ENCODE measurements at regions not wholly inside any gene's neighbourhood (a gene's known extent, or its start where the extent isn't known, plus 50 kb on each side); places are given as distances from the start of the nearest gene placed in this dataset.

DNA sequence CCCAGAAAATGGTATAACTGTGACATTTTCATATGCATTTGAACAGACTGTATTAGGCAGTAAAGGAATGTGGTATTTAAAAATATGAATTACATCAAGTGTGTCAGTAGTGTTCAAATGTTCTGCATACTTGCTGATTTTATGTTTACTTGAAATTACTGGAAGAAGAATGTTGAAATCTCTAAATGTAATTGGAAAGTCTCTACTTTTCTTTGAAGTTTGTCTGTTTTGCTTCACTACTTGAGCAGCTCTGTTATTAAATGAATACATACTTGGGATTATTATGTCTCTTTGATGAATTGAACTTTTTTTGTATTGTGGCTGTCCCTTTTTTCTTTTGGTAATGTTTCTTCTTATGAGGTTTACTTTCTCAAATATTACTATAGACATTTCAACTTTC, 205.6 kb downstream of the TAF11L14 start:
- intact Hi-C loops (cut with micrococcal nuclease; ENCODE audit: unreplicated experiment) (no loop called here), in situ Hi-C loops (cut with HindIII; ENCODE audit: extremely low pct_ligation_motif_present, low pct_unique_long_range_greater_than_20kb) (no loop called here)
- CTCF ChIA-PET (ENCODE audit: low intra/inter-chr PET ratio, low total read pairs), result no interaction called here
- no peak for TF ChIP-seq ZNF7 (CRISPR knock-in tag; IDR thresholded peaks at IDR 0.05)
- TF ChIP-seq, protein P1, sequence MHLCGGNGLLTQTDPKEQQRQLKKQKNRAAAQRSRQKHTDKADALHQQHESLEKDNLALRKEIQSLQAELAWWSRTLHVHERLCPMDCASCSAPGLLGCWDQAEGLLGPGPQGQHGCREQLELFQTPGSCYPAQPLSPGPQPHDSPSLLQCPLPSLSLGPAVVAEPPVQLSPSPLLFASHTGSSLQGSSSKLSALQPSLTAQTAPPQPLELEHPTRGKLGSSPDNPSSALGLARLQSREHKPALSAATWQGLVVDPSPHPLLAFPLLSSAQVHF (CRISPR knock-in tag; IDR thresholded peaks at IDR 0.05), result no peak
- TF ChIP-seq, protein P2, sequence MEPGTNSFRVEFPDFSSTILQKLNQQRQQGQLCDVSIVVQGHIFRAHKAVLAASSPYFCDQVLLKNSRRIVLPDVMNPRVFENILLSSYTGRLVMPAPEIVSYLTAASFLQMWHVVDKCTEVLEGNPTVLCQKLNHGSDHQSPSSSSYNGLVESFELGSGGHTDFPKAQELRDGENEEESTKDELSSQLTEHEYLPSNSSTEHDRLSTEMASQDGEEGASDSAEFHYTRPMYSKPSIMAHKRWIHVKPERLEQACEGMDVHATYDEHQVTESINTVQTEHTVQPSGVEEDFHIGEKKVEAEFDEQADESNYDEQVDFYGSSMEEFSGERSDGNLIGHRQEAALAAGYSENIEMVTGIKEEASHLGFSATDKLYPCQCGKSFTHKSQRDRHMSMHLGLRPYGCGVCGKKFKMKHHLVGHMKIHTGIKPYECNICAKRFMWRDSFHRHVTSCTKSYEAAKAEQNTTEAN (CRISPR knock-in tag; conservative IDR thresholded peaks at IDR 0.05), result no peak
- TF ChIP-seq ZNF136 (CRISPR knock-in tag; IDR thresholded peaks at IDR 0.05; ENCODE audit: low read depth), result no peak
- TF ChIP-seq, protein P3, sequence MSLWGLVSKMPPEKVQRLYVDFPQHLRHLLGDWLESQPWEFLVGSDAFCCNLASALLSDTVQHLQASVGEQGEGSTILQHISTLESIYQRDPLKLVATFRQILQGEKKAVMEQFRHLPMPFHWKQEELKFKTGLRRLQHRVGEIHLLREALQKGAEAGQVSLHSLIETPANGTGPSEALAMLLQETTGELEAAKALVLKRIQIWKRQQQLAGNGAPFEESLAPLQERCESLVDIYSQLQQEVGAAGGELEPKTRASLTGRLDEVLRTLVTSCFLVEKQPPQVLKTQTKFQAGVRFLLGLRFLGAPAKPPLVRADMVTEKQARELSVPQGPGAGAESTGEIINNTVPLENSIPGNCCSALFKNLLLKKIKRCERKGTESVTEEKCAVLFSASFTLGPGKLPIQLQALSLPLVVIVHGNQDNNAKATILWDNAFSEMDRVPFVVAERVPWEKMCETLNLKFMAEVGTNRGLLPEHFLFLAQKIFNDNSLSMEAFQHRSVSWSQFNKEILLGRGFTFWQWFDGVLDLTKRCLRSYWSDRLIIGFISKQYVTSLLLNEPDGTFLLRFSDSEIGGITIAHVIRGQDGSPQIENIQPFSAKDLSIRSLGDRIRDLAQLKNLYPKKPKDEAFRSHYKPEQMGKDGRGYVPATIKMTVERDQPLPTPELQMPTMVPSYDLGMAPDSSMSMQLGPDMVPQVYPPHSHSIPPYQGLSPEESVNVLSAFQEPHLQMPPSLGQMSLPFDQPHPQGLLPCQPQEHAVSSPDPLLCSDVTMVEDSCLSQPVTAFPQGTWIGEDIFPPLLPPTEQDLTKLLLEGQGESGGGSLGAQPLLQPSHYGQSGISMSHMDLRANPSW (CRISPR knock-in tag; IDR thresholded peaks at IDR 0.05; ENCODE audit: borderline replicate concordance), result no peak
- TF ChIP-seq ZNF337 (CRISPR knock-in tag; IDR thresholded peaks at IDR 0.05; ENCODE audit: borderline replicate concordance, low read depth), result no peak
- TF ChIP-seq NFRKB (IDR thresholded peaks at IDR 0.05), result no peak
- Histone ChIP-seq H3K4me3 (replicated peaks in 1 of 3; ENCODE audit: insufficient read depth in 1 of 3, low read depth in 2 of 3, low read length in 3 of 3) (no peak overlapping the region), H2AFZ (ENCODE audit: low read length) (no peak overlapping the region), H3K36me3 (replicated peaks in 1 of 2; ENCODE audit: control insufficient read depth in 1 of 2, insufficient read depth in 2 of 2, low read length in 2 of 2) (no peaks in the 10 kb centered on the region), H3K4me1 (ENCODE audit: insufficient read depth, low read length) (no peaks in the 10 kb centered on the region), H4K20me1 (ENCODE audit: insufficient read depth, low read length) (no peaks in the 10 kb centered on the region), H3K79me2 (ENCODE audit: insufficient read depth, low read length) (no peaks in the 10 kb centered on the region), H3K4me2 (ENCODE audit: low read depth, low read length) (no peak overlapping the region), H3K9me3 (ENCODE audit: low read length) (peaks cover 80% of the 10 kb centered on the region), H3K27ac (ENCODE audit: extremely low read length, insufficient read depth, low read length) (no peak overlapping the region), H3K9ac (ENCODE audit: insufficient read depth, low read depth, low read length) (no peak overlapping the region), H3K27me3 (ENCODE audit: control insufficient read depth in 1 of 2, insufficient read depth in 2 of 2, low read length in 2 of 2) (no peaks in the 10 kb centered on the region)
- no TSS peak for BruUV-seq (replicated peaks)
- ATAC-seq, result no peak
- DNase-seq (ENCODE audit: low spot score), result no peak
- POLR2A ChIA-PET, result no interaction called here
- FAIRE-seq, result no peak

All from HepG2 (cell line).